C1 segment of cervical spinal cord (tissue), 14 donors: ENCODE measurements at regions not wholly inside any gene's neighbourhood (a gene's known extent, or its start where the extent isn't known, plus 50 kb on each side); places are given as distances from the start of the nearest gene placed in this dataset.

Experiments
- DNase-seq, 14 donors: peaks; one replicate each; lab custom pipeline; 2025; lab: John Stamatoyannopoulos, UW

- DNase-seq, result no peak
Measured at GRCh38 chr4:36716874-36717273, 435.5 kb downstream of the DTHD1 start.

- DNase-seq, result no peak
Measured at GRCh38 chr4:36719425-36719824, 438.0 kb downstream of the DTHD1 start.

DNA sequence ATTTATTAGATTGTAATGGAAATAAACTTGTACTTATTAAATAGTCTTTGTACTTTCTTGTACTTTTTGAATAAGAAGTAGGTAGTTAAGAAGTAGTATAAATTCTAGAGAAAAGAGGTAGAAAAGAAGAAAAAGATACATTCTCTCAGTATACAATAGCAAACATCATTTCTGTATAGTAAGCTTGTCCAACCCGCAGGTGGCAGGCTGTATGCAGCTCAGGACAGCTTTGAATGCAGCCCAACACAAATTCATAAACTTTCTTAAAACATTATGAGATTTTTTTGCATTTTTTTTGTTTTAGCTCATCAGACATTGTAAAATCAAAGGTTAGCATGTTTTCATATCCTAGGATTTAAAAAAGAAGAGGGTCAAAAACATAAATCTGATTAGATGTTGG lies 441.6 kb downstream of the DTHD1 start:
- DNase-seq, result no peak

DNA sequence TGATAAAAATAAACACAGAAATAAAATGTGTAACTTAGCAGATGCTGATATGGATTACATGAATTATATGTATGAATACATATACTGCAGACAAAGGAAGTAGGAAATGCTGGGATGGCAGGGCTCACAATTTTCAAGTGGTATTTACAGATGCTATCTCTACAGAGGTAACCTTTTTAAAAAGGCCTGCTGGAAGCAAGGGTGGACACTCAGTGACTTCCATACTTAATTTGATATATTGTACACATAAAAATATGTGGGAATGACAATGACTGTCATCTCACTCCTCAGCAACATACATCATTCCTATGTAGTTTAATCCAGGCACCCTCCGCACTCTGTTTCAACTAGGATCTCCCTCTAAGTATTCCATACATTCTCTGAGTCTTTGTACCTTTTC lies 452.9 kb downstream of the DTHD1 start:
- no peak for DNase-seq

GRCh38 chr4:36737691-36738090 lies 456.3 kb downstream of the DTHD1 start:
- DNase-seq, result no peak

GRCh38 chr4:36740796-36741310 lies 459.4 kb downstream of the DTHD1 start:
- no peak for DNase-seq

- no peak for DNase-seq
Measured at GRCh38 chr4:36747277-36748129, 466.1 kb downstream of the DTHD1 start.

DNA sequence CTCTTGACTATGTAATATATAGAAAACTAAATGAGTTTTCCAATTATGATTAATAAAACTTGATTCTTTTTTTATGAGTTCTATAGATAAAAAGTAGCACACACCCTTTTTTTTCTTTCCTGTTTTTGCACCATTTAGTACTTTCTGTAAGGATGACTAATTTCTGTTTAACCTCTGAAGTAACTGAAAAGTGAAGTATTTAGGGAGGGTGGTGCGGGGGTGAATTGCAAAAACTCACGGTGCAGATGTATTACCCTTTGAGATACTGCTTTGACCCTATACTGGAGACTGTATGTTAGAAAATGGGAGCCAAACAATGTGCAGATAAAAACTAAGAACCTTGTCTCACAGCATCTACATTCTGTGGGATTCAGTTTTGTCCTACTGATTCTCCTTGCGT lies 471.6 kb downstream of the DTHD1 start:
- DNase-seq, result no peak

DNA sequence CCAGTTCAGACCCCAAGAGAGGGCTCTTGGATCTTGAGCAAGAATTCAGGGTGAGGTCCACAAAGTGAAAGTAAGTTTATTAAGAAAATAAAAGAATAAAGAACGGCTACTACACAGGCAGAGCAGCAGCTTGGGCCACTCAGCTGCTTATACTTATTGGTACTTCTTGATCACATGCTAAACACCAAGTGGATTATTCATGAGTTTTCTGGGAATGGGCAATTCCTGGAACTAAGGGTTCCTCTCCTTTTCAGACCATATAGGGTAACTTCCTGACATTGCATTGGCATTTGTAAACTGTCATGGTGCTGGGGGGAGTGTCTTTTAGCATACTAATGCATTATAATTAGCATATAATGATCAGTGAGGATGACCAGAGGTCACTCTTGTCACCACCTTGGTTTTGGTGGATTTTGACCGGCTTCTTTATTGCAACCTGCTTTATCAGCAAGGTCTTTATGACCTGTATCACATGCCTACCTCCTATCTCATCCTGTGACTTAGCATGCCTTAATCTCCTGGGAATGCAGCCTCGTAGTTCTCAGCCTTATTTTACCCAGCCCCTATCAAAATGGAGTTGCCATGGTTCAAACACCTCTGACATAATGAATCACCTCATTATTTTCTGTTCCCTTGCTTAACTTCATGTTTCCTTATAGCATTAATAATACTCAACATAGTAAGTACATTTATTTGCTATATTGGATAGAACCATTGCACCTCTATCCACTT lies 476.3 kb downstream of the DTHD1 start:
- no peak for DNase-seq

GRCh38 chr4:36758312-36759178 lies 477.1 kb downstream of the DTHD1 start:
- no peak for DNase-seq

GRCh38 chr4:36761607-36762006 lies 480.2 kb downstream of the DTHD1 start:
- DNase-seq, result no peak

DNA sequence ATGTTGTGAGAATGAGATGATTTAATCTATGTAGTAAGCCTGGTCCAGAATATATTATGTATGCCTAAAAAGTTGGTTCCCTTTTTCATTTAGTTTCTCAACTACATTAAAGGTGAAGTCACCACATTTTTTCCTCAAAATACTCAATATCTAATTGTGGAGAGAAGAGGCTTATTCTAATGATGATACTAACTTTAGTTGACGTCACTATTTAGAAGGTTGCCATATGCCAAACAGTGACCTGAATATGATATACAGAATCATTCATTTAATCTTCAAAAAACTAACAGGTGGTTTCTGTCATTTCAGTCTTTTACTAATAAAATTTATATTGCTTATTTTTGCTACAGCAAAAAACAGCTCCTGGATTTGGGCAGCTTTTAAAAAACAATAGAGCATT lies 480.7 kb upstream of the NWD2 start:
- no peak for DNase-seq

DNA sequence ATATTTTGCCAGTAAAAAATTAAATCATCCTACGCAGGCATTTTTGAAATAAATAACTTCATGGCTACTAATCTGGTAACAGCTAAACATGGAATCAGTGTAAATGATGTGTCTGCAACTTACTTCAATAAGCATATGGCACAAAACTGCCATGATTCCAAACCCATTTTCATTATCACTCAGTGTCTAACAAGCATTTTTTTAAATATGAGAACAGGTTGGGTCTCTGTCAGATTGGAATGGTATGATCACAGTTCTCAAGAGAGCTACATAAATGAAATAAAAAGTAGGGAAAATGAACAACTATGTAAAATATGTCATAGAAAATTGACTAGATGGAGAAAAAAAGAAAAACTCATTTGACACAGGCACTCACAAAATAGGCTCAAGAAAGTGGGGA lies 476.9 kb upstream of the NWD2 start:
- DNase-seq, result no peak

DNA sequence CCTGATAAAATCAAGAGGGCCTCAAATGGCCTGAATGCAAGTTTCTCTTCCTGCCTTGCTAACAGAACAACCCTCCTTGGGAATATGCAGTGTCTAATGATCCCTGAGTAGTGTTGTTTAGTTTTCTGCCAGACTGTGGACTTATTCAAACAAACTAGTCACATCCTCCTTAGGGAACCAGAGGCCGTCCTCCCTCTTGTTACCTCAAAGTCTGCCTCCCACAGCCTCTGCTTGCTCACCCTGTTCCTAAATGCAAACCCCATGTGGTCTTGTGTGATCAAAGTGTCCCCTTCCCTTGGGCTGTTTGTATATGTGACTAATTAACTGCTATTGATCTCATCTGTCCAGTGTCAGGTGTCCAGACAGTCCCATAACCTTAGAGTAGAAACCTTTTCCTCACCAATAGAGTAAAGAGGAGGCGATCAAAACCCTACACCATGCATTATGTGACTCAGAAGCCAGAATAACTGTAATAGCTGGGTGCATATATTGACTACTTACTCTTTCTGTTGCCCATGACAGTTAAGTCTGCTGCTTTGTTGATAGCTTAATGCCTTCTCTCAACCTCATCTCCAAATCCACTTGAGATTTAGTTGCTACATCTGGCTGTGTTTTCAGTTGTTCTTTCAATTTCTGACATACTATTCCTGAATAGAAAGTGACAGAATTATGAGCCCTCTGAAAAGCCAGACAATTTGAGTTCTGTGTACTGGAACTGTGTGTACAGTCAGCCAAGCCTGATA lies 473.0 kb upstream of the NWD2 start:
- no peak for DNase-seq

DNA sequence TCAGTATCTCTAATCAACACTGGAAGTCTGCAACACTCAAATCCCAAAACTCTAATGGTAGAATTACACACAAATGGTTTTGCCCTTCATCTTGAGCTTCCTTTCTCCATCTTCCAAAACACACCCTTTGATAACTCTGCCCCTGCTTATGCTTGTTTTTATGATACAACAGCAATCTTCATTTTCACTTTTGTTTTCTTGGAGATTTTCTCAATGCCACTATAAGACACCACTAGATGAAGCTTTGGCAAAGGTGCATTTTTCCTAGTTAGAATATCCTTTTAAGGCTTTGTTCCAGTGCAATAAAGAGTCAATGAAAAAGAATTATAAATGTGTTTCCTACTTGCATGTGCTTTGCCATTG lies 472.4 kb upstream of the NWD2 start:
- DNase-seq, result no peak

GRCh38 chr4:36773467-36773866 lies 471.1 kb upstream of the NWD2 start:
- DNase-seq, result no peak

GRCh38 chr4:36775544-36775943 lies 469.0 kb upstream of the NWD2 start:
- no peak for DNase-seq

DNA sequence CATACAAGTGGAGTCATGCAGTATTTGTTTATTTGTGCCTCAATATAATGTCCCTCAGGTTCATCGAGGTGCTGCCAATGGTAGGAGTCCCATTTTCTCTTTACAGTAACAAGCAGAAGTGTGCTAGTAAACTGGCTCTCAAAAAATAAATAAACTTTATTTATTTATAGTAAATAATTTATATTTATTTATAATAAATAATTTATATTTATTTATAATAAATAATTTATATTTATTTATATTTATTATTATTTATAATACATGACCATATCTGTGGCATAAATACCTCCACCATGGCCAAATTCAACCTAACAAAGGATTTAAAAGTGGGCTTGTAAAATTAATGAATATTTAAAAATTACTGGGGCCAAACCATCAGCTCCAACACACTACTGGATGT lies 464.9 kb upstream of the NWD2 start:
- DNase-seq, result no peak

GRCh38 chr4:36785973-36786372 lies 458.6 kb upstream of the NWD2 start:
- no peak for DNase-seq

GRCh38 chr4:36786519-36786918 lies 458.0 kb upstream of the NWD2 start:
- DNase-seq, result no peak

- DNase-seq, result no peak
Measured at GRCh38 chr4:36794716-36795115, 449.8 kb upstream of the NWD2 start.
